T-helper 1 cell treated with Interleukin-12 subunit alpha and Interleukin-12 subunit beta and Interleukin-4 antibody, amounts not matched to agents 30 μg/mL and 1 μg/mL, for 36 hours (primary cell): ENCODE measurements at regions not wholly inside any gene's neighbourhood (a gene's known extent, or its start where the extent isn't known, plus 50 kb on each side); places are given as distances from the start of the nearest gene placed in this dataset.

Experiments
- H3K27ac Mint-ChIP-seq: one replicate; pipeline ENCODE4 v1.8.0; 2021; ENCODE audit warnings: mild to moderate bottlenecking, mixed read lengths
- H3K27me3 Mint-ChIP-seq: one replicate; pipeline ENCODE4 v1.8.0; 2021; ENCODE audit warnings: low read depth, mixed read lengths
- H3K36me3 Mint-ChIP-seq: one replicate; pipeline ENCODE4 v1.8.0; 2021; ENCODE audit warnings: low read depth, mixed read lengths
- H3K4me1 Mint-ChIP-seq: one replicate; pipeline ENCODE4 v1.8.0; 2021; ENCODE audit warnings: low read depth, mixed read lengths
- H3K4me3 Mint-ChIP-seq: one replicate; pipeline ENCODE4 v1.8.0; 2021; ENCODE audit warnings: mild to moderate bottlenecking, moderate library complexity, mixed read lengths
- H3K9me3 Mint-ChIP-seq: one replicate; pipeline ENCODE4 v1.8.0; 2021; ENCODE audit warnings: mixed read lengths

GRCh38 chr3:44099566-44100297, 142.0 kb upstream of the TOPAZ1 start:
- no peak overlapping the region for H3K4me3 Mint-ChIP-seq
- peaks cover 47% of the 10 kb centered on the region for H3K27me3 Mint-ChIP-seq
- no peaks in the 10 kb centered on the region for H3K9me3 Mint-ChIP-seq
- H3K4me1 Mint-ChIP-seq, result peaks cover 3% of the 10 kb centered on the region
- H3K27ac Mint-ChIP-seq, result no peak overlapping the region
- no peaks in the 10 kb centered on the region for H3K36me3 Mint-ChIP-seq

- Mint-ChIP-seq H3K4me1 (peaks cover 9% of the 10 kb centered on the region), H3K27ac (no peak overlapping the region), H3K9me3 (no peaks in the 10 kb centered on the region), H3K36me3 (no peaks in the 10 kb centered on the region), H3K27me3 (peaks cover 49% of the 10 kb centered on the region), H3K4me3 (no peak overlapping the region)
Observed at GRCh38 chr3:44100298-44100695, 141.4 kb upstream of the TOPAZ1 start.

GRCh38 chr3:44104043-44104442, 137.6 kb upstream of the TOPAZ1 start:
- Mint-ChIP-seq H3K9me3 (no peaks in the 10 kb centered on the region), H3K4me3 (no peak overlapping the region), H3K27me3 (peaks cover 39% of the 10 kb centered on the region), H3K27ac (no peak overlapping the region), H3K4me1 (peaks cover 13% of the 10 kb centered on the region), H3K36me3 (no peaks in the 10 kb centered on the region)

- Mint-ChIP-seq H3K4me1 (peaks cover 13% of the 10 kb centered on the region), H3K27ac (peak overlapping the region; percentile 8), H3K9me3 (no peaks in the 10 kb centered on the region), H3K4me3 (peak overlapping the region; percentile 0), H3K36me3 (no peaks in the 10 kb centered on the region), H3K27me3 (peaks cover 34% of the 10 kb centered on the region)
Observed at GRCh38 chr3:44104668-44105321, 136.9 kb upstream of the TOPAZ1 start.

- H3K27ac Mint-ChIP-seq, result no peak overlapping the region
- no peaks in the 10 kb centered on the region for H3K36me3 Mint-ChIP-seq
- no peak overlapping the region for H3K4me3 Mint-ChIP-seq
- peaks cover 32% of the 10 kb centered on the region for H3K27me3 Mint-ChIP-seq
- H3K9me3 Mint-ChIP-seq, result no peaks in the 10 kb centered on the region
- H3K4me1 Mint-ChIP-seq, result peaks cover 13% of the 10 kb centered on the region
Observed at GRCh38 chr3:44105571-44105970, 136.1 kb upstream of the TOPAZ1 start.

GRCh38 chr3:44106756-44107155, 134.9 kb upstream of the TOPAZ1 start:
- Mint-ChIP-seq H3K4me3 (no peak overlapping the region), H3K9me3 (no peaks in the 10 kb centered on the region), H3K4me1 (peaks cover 13% of the 10 kb centered on the region), H3K27ac (no peak overlapping the region), H3K36me3 (no peaks in the 10 kb centered on the region), H3K27me3 (peaks cover 29% of the 10 kb centered on the region)

GRCh38 chr3:44108481-44108880, 133.2 kb upstream of the TOPAZ1 start:
- Mint-ChIP-seq H3K4me1 (peaks cover 13% of the 10 kb centered on the region), H3K9me3 (no peaks in the 10 kb centered on the region), H3K4me3 (no peak overlapping the region), H3K27me3 (peaks cover 16% of the 10 kb centered on the region), H3K27ac (no peak overlapping the region), H3K36me3 (no peaks in the 10 kb centered on the region)

GRCh38 chr3:44109771-44110361, 131.8 kb upstream of the TOPAZ1 start:
- H3K4me1 Mint-ChIP-seq, result peaks cover 9% of the 10 kb centered on the region
- H3K36me3 Mint-ChIP-seq, result no peaks in the 10 kb centered on the region
- H3K27me3 Mint-ChIP-seq, result peaks cover 18% of the 10 kb centered on the region
- H3K9me3 Mint-ChIP-seq, result no peaks in the 10 kb centered on the region
- no peak overlapping the region for H3K4me3 Mint-ChIP-seq
- no peak overlapping the region for H3K27ac Mint-ChIP-seq

GRCh38 chr3:44110648-44111047, 131.0 kb upstream of the TOPAZ1 start:
- Mint-ChIP-seq H3K36me3 (no peaks in the 10 kb centered on the region), H3K27ac (no peak overlapping the region), H3K4me1 (peaks cover under 1% of the 10 kb centered on the region), H3K9me3 (no peaks in the 10 kb centered on the region), H3K4me3 (no peak overlapping the region), H3K27me3 (peaks cover 19% of the 10 kb centered on the region)

GRCh38 chr3:44111482-44111881, 130.2 kb upstream of the TOPAZ1 start:
- Mint-ChIP-seq H3K27me3 (peaks cover 26% of the 10 kb centered on the region), H3K36me3 (no peaks in the 10 kb centered on the region), H3K4me3 (no peak overlapping the region), H3K9me3 (no peaks in the 10 kb centered on the region), H3K27ac (no peak overlapping the region), H3K4me1 (no peaks in the 10 kb centered on the region)

- Mint-ChIP-seq H3K27ac (no peak overlapping the region), H3K36me3 (no peaks in the 10 kb centered on the region), H3K27me3 (peaks cover 31% of the 10 kb centered on the region), H3K9me3 (no peaks in the 10 kb centered on the region), H3K4me1 (no peaks in the 10 kb centered on the region), H3K4me3 (no peak overlapping the region)
Observed at GRCh38 chr3:44114142-44114541, 127.5 kb upstream of the TOPAZ1 start.

- H3K27me3 Mint-ChIP-seq, result peaks cover 25% of the 10 kb centered on the region
Observed at GRCh38 chr3:44117239-44117638, 124.4 kb upstream of the TOPAZ1 start.

GRCh38 chr3:44117736-44118135, 124.0 kb upstream of the TOPAZ1 start:
- Mint-ChIP-seq H3K27ac (no peak overlapping the region), H3K4me1 (no peaks in the 10 kb centered on the region), H3K27me3 (peaks cover 25% of the 10 kb centered on the region), H3K9me3 (no peaks in the 10 kb centered on the region), H3K4me3 (no peak overlapping the region), H3K36me3 (no peaks in the 10 kb centered on the region)

More at GRCh38 chr3:44117239-44117638, 124.4 kb upstream of the TOPAZ1 start:
- H3K9me3 Mint-ChIP-seq, result no peaks in the 10 kb centered on the region
- no peak overlapping the region for H3K27ac Mint-ChIP-seq
- H3K4me1 Mint-ChIP-seq, result no peaks in the 10 kb centered on the region
- H3K4me3 Mint-ChIP-seq, result no peak overlapping the region
- no peaks in the 10 kb centered on the region for H3K36me3 Mint-ChIP-seq

GRCh38 chr3:44120721-44121582, 120.7 kb upstream of the TOPAZ1 start:
- Mint-ChIP-seq H3K4me3 (no peak overlapping the region), H3K27ac (no peak overlapping the region), H3K4me1 (no peaks in the 10 kb centered on the region), H3K9me3 (no peaks in the 10 kb centered on the region), H3K36me3 (no peaks in the 10 kb centered on the region), H3K27me3 (peaks cover 22% of the 10 kb centered on the region)
